Fibroblast of lung (primary cell): ENCODE measurements at regions not wholly inside any gene's neighbourhood (a gene's known extent, or its start where the extent isn't known, plus 50 kb on each side); places are given as distances from the start of the nearest gene placed in this dataset.

Experiments
- EZH2 ChIP-seq: IDR thresholded peaks from 2 replicates; pipeline ENCODE4 v1.5.1; 2012; ENCODE audit warnings: low read length, control low read depth, mild to moderate bottlenecking; ENCODE audit errors: missing control alignments
- TF ChIP-seq, protein P1 (sequence below), 2 donors: IDR thresholded peaks in 1 of 2; conservative IDR thresholded peaks in 1 of 2; 1 replicate in 1 of 2; 2 replicates in 1 of 2; pipeline ENCODE4 v1.5.1; 2011 to 2012; ENCODE audit warnings: low read length in 2 of 2, control low read depth in 1 of 2, inconsistent platforms in 1 of 2, low read depth in 1 of 2, mild to moderate bottlenecking in 1 of 2

DNA sequence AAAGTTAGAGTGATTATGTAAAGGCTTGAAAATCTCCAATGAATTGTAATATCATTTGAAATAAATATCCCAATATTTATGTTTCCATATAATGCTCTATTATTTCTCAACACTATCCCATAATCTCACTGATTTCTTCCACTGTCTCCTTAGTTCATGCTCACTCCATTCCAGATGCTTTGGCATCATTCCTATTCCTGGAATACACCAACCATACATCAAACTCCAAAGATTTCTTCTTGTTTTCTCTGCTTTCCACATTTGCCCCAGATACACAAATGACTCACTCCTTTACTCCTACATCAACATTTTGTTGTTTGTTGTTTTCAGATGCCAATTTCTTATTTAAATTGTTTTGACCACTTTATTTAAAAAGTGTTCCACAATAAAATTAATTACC lies 1390.8 kb downstream of the ZPLD1 start:
- TF ChIP-seq, protein P1, sequence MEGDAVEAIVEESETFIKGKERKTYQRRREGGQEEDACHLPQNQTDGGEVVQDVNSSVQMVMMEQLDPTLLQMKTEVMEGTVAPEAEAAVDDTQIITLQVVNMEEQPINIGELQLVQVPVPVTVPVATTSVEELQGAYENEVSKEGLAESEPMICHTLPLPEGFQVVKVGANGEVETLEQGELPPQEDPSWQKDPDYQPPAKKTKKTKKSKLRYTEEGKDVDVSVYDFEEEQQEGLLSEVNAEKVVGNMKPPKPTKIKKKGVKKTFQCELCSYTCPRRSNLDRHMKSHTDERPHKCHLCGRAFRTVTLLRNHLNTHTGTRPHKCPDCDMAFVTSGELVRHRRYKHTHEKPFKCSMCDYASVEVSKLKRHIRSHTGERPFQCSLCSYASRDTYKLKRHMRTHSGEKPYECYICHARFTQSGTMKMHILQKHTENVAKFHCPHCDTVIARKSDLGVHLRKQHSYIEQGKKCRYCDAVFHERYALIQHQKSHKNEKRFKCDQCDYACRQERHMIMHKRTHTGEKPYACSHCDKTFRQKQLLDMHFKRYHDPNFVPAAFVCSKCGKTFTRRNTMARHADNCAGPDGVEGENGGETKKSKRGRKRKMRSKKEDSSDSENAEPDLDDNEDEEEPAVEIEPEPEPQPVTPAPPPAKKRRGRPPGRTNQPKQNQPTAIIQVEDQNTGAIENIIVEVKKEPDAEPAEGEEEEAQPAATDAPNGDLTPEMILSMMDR (conservative IDR thresholded peaks at IDR 0.05 in 1 of 2, IDR thresholded peaks at IDR 0.05 in 1 of 2; ENCODE audit: low read depth in 1 of 2, low read length in 2 of 2), result no peak
- TF ChIP-seq EZH2, result no peak
